GM23338 (cell line): ENCODE measurements at regions not wholly inside any gene's neighbourhood (a gene's known extent, or its start where the extent isn't known, plus 50 kb on each side); places are given as distances from the start of the nearest gene placed in this dataset.

Experiments
- ATAC-seq: fragments of 200-7000 bp; cut with Tn5 transposase; 3 replicates; pipeline ENCODE4 v1.9.1; 2020
- DNase-seq: peaks from one replicate; pipeline ENCODE4 v3.0.0-alpha.2; 2015; ENCODE audit warnings: low spot score
- H2AFZ ChIP-seq: fragments of 200-600 bp; sonication (generic); 2 replicates; pipeline ENCODE4 v1.8.0; 2016; ENCODE audit warnings: antibody characterized with exemption, mild to moderate bottlenecking, moderate library complexity
- H3F3A ChIP-seq: fragments of 200-600 bp; sonication (generic); replicated peaks from 2 replicates; pipeline ENCODE4 v1.8.0; 2017; ENCODE audit warnings: antibody characterized with exemption, mixed run types, low read depth
- H3K27ac ChIP-seq: fragments of 200-600 bp; sonication (generic); 2 replicates; pipeline ENCODE4 v1.6.1; 2016; ENCODE audit warnings: low read depth
- H3K27me3 ChIP-seq: fragments of 200-600 bp; sonication (generic); 2 replicates; pipeline ENCODE4 v1.8.0; 2016; ENCODE audit warnings: mild to moderate bottlenecking, mixed run types, moderate library complexity; ENCODE audit not compliant: insufficient read depth
- H3K36me3 ChIP-seq: fragments of 200-600 bp; sonication (generic); 2 replicates; pipeline ENCODE4 v1.8.0; 2016; ENCODE audit warnings: mild to moderate bottlenecking; ENCODE audit not compliant: insufficient read depth
- H3K4me1 ChIP-seq: fragments of 200-600 bp; sonication (generic); 2 replicates; pipeline ENCODE4 v1.8.0; 2016; ENCODE audit warnings: mild to moderate bottlenecking, moderate library complexity; ENCODE audit not compliant: insufficient read depth
- H3K4me2 ChIP-seq: fragments of 200-600 bp; sonication (generic); 2 replicates; pipeline ENCODE4 v1.7.1; 2017; ENCODE audit warnings: mixed run types
- H3K4me3 ChIP-seq: fragments of 200-600 bp; sonication (generic); 2 replicates; pipeline ENCODE4 v1.6.1; 2016; ENCODE audit warnings: mixed run types
- H3K79me2 ChIP-seq: fragments of 200-600 bp; sonication (generic); replicated peaks from 2 replicates; pipeline ENCODE4 v1.8.0; 2017; ENCODE audit warnings: mild to moderate bottlenecking; ENCODE audit not compliant: insufficient read depth
- H3K9me2 ChIP-seq: fragments of 200-600 bp; sonication (generic); 2 replicates; pipeline ENCODE4 v1.8.0; 2017; ENCODE audit not compliant: insufficient read depth
- H4K20me1 ChIP-seq: fragments of 200-600 bp; sonication (generic); replicated peaks from 2 replicates; pipeline ENCODE4 v1.8.0; 2017; ENCODE audit warnings: mild to moderate bottlenecking; ENCODE audit not compliant: insufficient read depth
- H3K27ac Mint-ChIP-seq: 2 replicates; pipeline ENCODE4 v1.8.0; 2020; ENCODE audit warnings: inconsistent platforms, mild to moderate bottlenecking, moderate library complexity, mixed read lengths
- H3K27me3 Mint-ChIP-seq: 3 replicates; pipeline ENCODE4 v1.8.0; 2022; ENCODE audit warnings: low read depth, mild to moderate bottlenecking, moderate library complexity, mixed read lengths, inconsistent platforms; ENCODE audit not compliant: insufficient read depth, poor library complexity
- H3K36me3 Mint-ChIP-seq: 3 replicates; pipeline ENCODE4 v1.8.0; 2021; ENCODE audit warnings: low read depth, mild to moderate bottlenecking, inconsistent platforms, moderate library complexity, mixed read lengths
- H3K4me1 Mint-ChIP-seq: 3 replicates; pipeline ENCODE4 v1.8.0; 2020; ENCODE audit warnings: mild to moderate bottlenecking, inconsistent platforms, mixed read lengths
- H3K4me3 Mint-ChIP-seq: 3 replicates; pipeline ENCODE4 v1.8.0; 2021; ENCODE audit warnings: moderate library complexity, mild to moderate bottlenecking, inconsistent platforms, mixed read lengths
- H3K9me3 Mint-ChIP-seq: 3 replicates; pipeline ENCODE4 v1.8.0; 2020; ENCODE audit warnings: moderate library complexity, mild to moderate bottlenecking, inconsistent platforms, mixed read lengths
- ETS1 ChIP-seq: IDR thresholded peaks from 2 replicates; pipeline ENCODE4 v1.6.1; 2016; ENCODE audit warnings: antibody characterized with exemption
- NANOG ChIP-seq: IDR thresholded peaks from 2 replicates; pipeline ENCODE4 v1.6.1; 2016; ENCODE audit warnings: antibody characterized with exemption, borderline replicate concordance
- ZNF114 ChIP-seq: fragments of 250-450 bp; sonication (Bioruptor Pico); IDR thresholded peaks from 2 replicates; pipeline ENCODE4 v1.5.0; 2020; ENCODE audit warnings: mild to moderate bottlenecking, moderate library complexity
- ZNF331 ChIP-seq: fragments of 250-450 bp; sonication (Bioruptor Pico); IDR thresholded peaks from 2 replicates; pipeline ENCODE4 v1.5.0; 2020; ENCODE audit warnings: low read depth, mild to moderate bottlenecking, moderate library complexity
- ZNF462 ChIP-seq: fragments of 250-450 bp; sonication (Bioruptor Pico); IDR thresholded peaks from 2 replicates; pipeline ENCODE4 v1.5.0; 2020; ENCODE audit warnings: mild to moderate bottlenecking, moderate library complexity
- TF ChIP-seq, protein P1 (sequence below): IDR thresholded peaks from one replicate; pipeline ENCODE4 v1.6.1; 2018; ENCODE audit warnings: antibody characterized with exemption; ENCODE audit not compliant: unreplicated experiment

DNA sequence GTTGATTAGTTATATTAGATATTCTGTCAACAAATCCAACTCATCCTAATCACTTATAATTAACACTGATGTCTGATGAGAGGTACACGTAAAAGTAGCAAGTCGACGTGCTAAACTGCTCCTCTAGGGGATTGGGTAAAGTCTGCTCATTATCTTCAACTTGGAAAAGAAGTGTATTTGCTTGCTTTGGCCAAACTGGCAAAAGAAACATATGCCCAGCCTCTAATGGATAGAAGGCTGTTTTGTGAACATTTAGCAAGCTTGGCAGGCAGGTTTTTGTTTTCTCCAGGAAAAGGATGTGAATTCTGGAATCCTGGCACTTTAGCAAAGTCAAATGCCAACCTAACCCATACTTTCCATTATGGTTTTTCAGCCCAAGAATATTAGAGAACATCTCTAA, 264.8 kb downstream of the TBL1XR1 start (continued):
- TF ChIP-seq ZNF462 (CRISPR knock-in tag) = no peak
- TF ChIP-seq, protein P1, sequence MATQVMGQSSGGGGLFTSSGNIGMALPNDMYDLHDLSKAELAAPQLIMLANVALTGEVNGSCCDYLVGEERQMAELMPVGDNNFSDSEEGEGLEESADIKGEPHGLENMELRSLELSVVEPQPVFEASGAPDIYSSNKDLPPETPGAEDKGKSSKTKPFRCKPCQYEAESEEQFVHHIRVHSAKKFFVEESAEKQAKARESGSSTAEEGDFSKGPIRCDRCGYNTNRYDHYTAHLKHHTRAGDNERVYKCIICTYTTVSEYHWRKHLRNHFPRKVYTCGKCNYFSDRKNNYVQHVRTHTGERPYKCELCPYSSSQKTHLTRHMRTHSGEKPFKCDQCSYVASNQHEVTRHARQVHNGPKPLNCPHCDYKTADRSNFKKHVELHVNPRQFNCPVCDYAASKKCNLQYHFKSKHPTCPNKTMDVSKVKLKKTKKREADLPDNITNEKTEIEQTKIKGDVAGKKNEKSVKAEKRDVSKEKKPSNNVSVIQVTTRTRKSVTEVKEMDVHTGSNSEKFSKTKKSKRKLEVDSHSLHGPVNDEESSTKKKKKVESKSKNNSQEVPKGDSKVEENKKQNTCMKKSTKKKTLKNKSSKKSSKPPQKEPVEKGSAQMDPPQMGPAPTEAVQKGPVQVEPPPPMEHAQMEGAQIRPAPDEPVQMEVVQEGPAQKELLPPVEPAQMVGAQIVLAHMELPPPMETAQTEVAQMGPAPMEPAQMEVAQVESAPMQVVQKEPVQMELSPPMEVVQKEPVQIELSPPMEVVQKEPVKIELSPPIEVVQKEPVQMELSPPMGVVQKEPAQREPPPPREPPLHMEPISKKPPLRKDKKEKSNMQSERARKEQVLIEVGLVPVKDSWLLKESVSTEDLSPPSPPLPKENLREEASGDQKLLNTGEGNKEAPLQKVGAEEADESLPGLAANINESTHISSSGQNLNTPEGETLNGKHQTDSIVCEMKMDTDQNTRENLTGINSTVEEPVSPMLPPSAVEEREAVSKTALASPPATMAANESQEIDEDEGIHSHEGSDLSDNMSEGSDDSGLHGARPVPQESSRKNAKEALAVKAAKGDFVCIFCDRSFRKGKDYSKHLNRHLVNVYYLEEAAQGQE = no peak
- TF ChIP-seq ZNF331 (CRISPR knock-in tag) = no peak
- TF ChIP-seq NANOG = no peak

GRCh38 chr3:176931991-176932390, 265.3 kb downstream of the TBL1XR1 start:
- Histone ChIP-seq H3K79me2 (no peaks in the 10 kb centered on the region), H3K4me1 (no peaks in the 10 kb centered on the region), H3K9me2 (no peaks in the 10 kb centered on the region; the same call in 1 of the 2 replicates), H3K27me3 (no peaks in the 10 kb centered on the region), H3K4me2 (no peak overlapping the region), H3F3A (no peaks in the 10 kb centered on the region), H2AFZ (no peak overlapping the region), H3K4me3 (no peak overlapping the region), H4K20me1 (no peaks in the 10 kb centered on the region), H3K36me3 (no peaks in the 10 kb centered on the region), H3K27ac (no peak overlapping the region)
- Mint-ChIP-seq H3K36me3 (peaks cover 6% of the 10 kb centered on the region; the same call in 2 of the 3 replicates), H3K9me3 (peaks cover 2% of the 10 kb centered on the region; the same call in 2 of the 3 replicates), H3K27ac (no peak overlapping the region), H3K4me3 (no peak overlapping the region), H3K4me1 (no peaks in the 10 kb centered on the region; the same call in 2 of the 3 replicates), H3K27me3 (peaks cover 3% of the 10 kb centered on the region)
- no peak for ATAC-seq
- DNase-seq = no peak
- no peak for TF ChIP-seq NANOG
- no peak for TF ChIP-seq ZNF114 (CRISPR knock-in tag)
- no peak for TF ChIP-seq ETS1
